ENCODE measurements at regions not wholly inside any gene's neighbourhood (a gene's known extent, or its start where the extent isn't known, plus 50 kb on each side); places are given as distances from the start of the nearest gene placed in this dataset.

- TF ChIP-seq, protein P1, sequence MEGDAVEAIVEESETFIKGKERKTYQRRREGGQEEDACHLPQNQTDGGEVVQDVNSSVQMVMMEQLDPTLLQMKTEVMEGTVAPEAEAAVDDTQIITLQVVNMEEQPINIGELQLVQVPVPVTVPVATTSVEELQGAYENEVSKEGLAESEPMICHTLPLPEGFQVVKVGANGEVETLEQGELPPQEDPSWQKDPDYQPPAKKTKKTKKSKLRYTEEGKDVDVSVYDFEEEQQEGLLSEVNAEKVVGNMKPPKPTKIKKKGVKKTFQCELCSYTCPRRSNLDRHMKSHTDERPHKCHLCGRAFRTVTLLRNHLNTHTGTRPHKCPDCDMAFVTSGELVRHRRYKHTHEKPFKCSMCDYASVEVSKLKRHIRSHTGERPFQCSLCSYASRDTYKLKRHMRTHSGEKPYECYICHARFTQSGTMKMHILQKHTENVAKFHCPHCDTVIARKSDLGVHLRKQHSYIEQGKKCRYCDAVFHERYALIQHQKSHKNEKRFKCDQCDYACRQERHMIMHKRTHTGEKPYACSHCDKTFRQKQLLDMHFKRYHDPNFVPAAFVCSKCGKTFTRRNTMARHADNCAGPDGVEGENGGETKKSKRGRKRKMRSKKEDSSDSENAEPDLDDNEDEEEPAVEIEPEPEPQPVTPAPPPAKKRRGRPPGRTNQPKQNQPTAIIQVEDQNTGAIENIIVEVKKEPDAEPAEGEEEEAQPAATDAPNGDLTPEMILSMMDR (IDR thresholded peaks at IDR 0.05): no peak
- TF ChIP-seq POLR2A (IDR thresholded peaks at IDR 0.05): no peak
- no peak for TF ChIP-seq POLR2AphosphoS5 (IDR thresholded peaks at IDR 0.05)
Measured at GRCh38 chr20:24738981-24739633, 210.0 kb upstream of the CST7 start.

All from transverse colon (tissue), 4 donors.